ENCODE measurements at regions not wholly inside any gene's neighbourhood (a gene's known extent, or its start where the extent isn't known, plus 50 kb on each side); places are given as distances from the start of the nearest gene placed in this dataset.

DNA sequence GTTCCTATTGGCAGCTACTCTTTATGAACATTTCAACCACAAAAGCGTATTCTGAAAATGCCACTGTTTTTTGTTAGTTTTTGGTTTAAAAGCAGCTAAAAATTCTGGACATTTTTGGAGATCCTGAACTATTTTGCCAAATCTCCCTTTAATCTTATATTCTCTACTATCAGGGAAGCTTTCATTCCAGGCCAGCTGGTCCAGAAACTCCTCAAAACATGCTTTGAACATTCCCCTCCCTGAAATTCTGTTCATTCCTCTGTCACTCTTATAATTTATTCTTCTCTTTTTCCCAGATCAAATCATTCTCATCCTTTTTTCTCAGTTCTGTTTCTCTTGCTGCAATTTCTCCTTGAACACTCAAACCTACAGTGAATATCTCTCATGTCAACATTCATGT lies 790.9 kb upstream of the ARGLU1 start (continued):
- TF ChIP-seq, protein P1, sequence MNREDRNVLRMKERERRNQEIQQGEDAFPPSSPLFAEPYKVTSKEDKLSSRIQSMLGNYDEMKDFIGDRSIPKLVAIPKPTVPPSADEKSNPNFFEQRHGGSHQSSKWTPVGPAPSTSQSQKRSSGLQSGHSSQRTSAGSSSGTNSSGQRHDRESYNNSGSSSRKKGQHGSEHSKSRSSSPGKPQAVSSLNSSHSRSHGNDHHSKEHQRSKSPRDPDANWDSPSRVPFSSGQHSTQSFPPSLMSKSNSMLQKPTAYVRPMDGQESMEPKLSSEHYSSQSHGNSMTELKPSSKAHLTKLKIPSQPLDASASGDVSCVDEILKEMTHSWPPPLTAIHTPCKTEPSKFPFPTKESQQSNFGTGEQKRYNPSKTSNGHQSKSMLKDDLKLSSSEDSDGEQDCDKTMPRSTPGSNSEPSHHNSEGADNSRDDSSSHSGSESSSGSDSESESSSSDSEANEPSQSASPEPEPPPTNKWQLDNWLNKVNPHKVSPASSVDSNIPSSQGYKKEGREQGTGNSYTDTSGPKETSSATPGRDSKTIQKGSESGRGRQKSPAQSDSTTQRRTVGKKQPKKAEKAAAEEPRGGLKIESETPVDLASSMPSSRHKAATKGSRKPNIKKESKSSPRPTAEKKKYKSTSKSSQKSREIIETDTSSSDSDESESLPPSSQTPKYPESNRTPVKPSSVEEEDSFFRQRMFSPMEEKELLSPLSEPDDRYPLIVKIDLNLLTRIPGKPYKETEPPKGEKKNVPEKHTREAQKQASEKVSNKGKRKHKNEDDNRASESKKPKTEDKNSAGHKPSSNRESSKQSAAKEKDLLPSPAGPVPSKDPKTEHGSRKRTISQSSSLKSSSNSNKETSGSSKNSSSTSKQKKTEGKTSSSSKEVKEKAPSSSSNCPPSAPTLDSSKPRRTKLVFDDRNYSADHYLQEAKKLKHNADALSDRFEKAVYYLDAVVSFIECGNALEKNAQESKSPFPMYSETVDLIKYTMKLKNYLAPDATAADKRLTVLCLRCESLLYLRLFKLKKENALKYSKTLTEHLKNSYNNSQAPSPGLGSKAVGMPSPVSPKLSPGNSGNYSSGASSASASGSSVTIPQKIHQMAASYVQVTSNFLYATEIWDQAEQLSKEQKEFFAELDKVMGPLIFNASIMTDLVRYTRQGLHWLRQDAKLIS (CRISPR knock-in tag; IDR thresholded peaks at IDR 0.05; ENCODE audit: borderline replicate concordance) = no peak
- TF ChIP-seq, protein P2, sequence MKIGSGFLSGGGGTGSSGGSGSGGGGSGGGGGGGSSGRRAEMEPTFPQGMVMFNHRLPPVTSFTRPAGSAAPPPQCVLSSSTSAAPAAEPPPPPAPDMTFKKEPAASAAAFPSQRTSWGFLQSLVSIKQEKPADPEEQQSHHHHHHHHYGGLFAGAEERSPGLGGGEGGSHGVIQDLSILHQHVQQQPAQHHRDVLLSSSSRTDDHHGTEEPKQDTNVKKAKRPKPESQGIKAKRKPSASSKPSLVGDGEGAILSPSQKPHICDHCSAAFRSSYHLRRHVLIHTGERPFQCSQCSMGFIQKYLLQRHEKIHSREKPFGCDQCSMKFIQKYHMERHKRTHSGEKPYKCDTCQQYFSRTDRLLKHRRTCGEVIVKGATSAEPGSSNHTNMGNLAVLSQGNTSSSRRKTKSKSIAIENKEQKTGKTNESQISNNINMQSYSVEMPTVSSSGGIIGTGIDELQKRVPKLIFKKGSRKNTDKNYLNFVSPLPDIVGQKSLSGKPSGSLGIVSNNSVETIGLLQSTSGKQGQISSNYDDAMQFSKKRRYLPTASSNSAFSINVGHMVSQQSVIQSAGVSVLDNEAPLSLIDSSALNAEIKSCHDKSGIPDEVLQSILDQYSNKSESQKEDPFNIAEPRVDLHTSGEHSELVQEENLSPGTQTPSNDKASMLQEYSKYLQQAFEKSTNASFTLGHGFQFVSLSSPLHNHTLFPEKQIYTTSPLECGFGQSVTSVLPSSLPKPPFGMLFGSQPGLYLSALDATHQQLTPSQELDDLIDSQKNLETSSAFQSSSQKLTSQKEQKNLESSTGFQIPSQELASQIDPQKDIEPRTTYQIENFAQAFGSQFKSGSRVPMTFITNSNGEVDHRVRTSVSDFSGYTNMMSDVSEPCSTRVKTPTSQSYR (CRISPR knock-in tag; IDR thresholded peaks at IDR 0.05) = no peak
- no peak for TF ChIP-seq IRF2 (CRISPR knock-in tag; IDR thresholded peaks at IDR 0.05; ENCODE audit: borderline replicate concordance, low read depth)
- TF ChIP-seq, protein P3, sequence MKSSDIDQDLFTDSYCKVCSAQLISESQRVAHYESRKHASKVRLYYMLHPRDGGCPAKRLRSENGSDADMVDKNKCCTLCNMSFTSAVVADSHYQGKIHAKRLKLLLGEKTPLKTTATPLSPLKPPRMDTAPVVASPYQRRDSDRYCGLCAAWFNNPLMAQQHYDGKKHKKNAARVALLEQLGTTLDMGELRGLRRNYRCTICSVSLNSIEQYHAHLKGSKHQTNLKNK (CRISPR knock-in tag; IDR thresholded peaks at IDR 0.05) = no peak
- TF ChIP-seq MYBL2 (CRISPR knock-in tag; IDR thresholded peaks at IDR 0.05) = no peak
- TF ChIP-seq SP1 (CRISPR knock-in tag; conservative IDR thresholded peaks at IDR 0.05) = no peak
- no peak for TF ChIP-seq ZNF121 (CRISPR knock-in tag; IDR thresholded peaks at IDR 0.05)
- TF ChIP-seq ZNF219 (CRISPR knock-in tag; IDR thresholded peaks at IDR 0.05; ENCODE audit: borderline replicate concordance) = no peak
- TF ChIP-seq ZNF263 (CRISPR knock-in tag; IDR thresholded peaks at IDR 0.05; ENCODE audit: low read depth) = no peak

DNA sequence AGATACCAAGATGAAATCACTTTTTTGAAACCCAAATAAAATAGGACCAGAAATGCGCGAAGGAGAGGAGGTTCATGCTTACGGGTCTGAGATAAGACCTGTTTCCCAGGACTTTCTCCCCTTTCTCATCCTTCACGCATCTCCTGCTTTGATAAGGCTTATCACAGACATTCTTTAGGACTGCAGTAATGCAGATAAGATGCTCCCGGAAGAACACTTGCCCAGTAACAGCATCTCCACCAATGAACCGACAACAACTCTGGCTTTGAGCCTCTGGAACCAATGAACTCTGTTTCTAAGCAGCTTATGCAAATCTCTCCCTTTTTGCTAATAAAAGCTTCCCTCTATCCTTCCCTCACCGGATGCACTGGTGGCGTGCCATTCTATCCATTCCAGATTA lies 783.4 kb upstream of the ARGLU1 start:
- TF ChIP-seq NFYB (CRISPR knock-in tag; conservative IDR thresholded peaks at IDR 0.05; ENCODE audit: low read depth) = no peak
- TF ChIP-seq ZBTB21 (CRISPR knock-in tag; IDR thresholded peaks at IDR 0.05; ENCODE audit: borderline replicate concordance) = no peak
- TF ChIP-seq, protein P4, sequence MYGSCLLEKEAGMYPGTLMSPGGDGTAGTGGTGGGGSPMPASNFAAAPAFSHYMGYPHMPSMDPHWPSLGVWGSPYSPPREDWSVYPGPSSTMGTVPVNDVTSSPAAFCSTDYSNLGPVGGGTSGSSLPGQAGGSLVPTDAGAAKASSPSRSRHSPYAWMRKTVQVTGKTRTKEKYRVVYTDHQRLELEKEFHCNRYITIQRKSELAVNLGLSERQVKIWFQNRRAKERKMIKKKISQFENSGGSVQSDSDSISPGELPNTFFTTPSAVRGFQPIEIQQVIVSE (CRISPR knock-in tag; IDR thresholded peaks at IDR 0.05; ENCODE audit: borderline replicate concordance) = no peak
- no peak for TF ChIP-seq CREM (CRISPR knock-in tag; IDR thresholded peaks at IDR 0.05)
- TF ChIP-seq, protein P5, sequence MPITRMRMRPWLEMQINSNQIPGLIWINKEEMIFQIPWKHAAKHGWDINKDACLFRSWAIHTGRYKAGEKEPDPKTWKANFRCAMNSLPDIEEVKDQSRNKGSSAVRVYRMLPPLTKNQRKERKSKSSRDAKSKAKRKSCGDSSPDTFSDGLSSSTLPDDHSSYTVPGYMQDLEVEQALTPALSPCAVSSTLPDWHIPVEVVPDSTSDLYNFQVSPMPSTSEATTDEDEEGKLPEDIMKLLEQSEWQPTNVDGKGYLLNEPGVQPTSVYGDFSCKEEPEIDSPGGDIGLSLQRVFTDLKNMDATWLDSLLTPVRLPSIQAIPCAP (CRISPR knock-in tag; IDR thresholded peaks at IDR 0.05) = no peak
- no peak for TF ChIP-seq ATF1 (CRISPR knock-in tag; IDR thresholded peaks at IDR 0.05)
- TF ChIP-seq, protein P6, sequence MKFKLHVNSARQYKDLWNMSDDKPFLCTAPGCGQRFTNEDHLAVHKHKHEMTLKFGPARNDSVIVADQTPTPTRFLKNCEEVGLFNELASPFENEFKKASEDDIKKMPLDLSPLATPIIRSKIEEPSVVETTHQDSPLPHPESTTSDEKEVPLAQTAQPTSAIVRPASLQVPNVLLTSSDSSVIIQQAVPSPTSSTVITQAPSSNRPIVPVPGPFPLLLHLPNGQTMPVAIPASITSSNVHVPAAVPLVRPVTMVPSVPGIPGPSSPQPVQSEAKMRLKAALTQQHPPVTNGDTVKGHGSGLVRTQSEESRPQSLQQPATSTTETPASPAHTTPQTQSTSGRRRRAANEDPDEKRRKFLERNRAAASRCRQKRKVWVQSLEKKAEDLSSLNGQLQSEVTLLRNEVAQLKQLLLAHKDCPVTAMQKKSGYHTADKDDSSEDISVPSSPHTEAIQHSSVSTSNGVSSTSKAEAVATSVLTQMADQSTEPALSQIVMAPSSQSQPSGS (CRISPR knock-in tag; IDR thresholded peaks at IDR 0.05; ENCODE audit: borderline replicate concordance, low read depth) = no peak
- TF ChIP-seq TCF7 (CRISPR knock-in tag; IDR thresholded peaks at IDR 0.05; ENCODE audit: low read depth) = no peak
- TF ChIP-seq NR1H2 (CRISPR knock-in tag; IDR thresholded peaks at IDR 0.05) = no peak
- no peak for TF ChIP-seq NR2C2 (CRISPR knock-in tag; IDR thresholded peaks at IDR 0.05)
- no peak for TF ChIP-seq FOXP1 (CRISPR knock-in tag; IDR thresholded peaks at IDR 0.05; ENCODE audit: borderline replicate concordance)
- no peak for TF ChIP-seq SP1 (CRISPR knock-in tag; conservative IDR thresholded peaks at IDR 0.05)
- no peak for TF ChIP-seq CBFB (CRISPR knock-in tag; IDR thresholded peaks at IDR 0.05; ENCODE audit: low read depth)
- TF ChIP-seq ESRRA (CRISPR knock-in tag; IDR thresholded peaks at IDR 0.05; ENCODE audit: borderline replicate concordance) = no peak
- no peak for TF ChIP-seq ZNF263 (CRISPR knock-in tag; IDR thresholded peaks at IDR 0.05; ENCODE audit: low read depth)
- DNase-seq (ENCODE audit: low spot score) (no peak), ATAC-seq (peak; percentile 78)
- Mint-ChIP-seq H3K4me1 (peaks cover 16% of the 10 kb centered on the region), H3K27me3 (ENCODE audit: low read depth) (no peaks in the 10 kb centered on the region), H3K36me3 (peaks cover 2% of the 10 kb centered on the region; the same call in 1 of the 2 replicates), H3K9me3 (peaks cover 7% of the 10 kb centered on the region), H3K27ac (no peak overlapping the region), H3K4me3 (no peak overlapping the region)
- POLR2A ChIA-PET = no interaction called here
- CTCF ChIA-PET = interaction anchor here (1.1 kb wide), 1 partner anchor 148 kb away, joined by 5 read pairs; no protein-coding TSS in a partner anchor
